NB4 (cell line): ENCODE measurements at regions not wholly inside any gene's neighbourhood (a gene's known extent, or its start where the extent isn't known, plus 50 kb on each side); places are given as distances from the start of the nearest gene placed in this dataset.

Experiments
- POLR2A ChIP-seq: IDR thresholded peaks from 2 replicates; pipeline ENCODE4 v1.6.1; 2011; ENCODE audit warnings: mild to moderate bottlenecking; ENCODE audit not compliant: insufficient read length; ENCODE audit errors: extremely low read depth
- TF ChIP-seq, protein P1 (sequence below): IDR thresholded peaks from one replicate; pipeline ENCODE4 v1.5.1; 2012; ENCODE audit warnings: low read depth, low read length
- TF ChIP-seq, protein P2 (sequence below): IDR thresholded peaks from 2 replicates; pipeline ENCODE4 v1.6.1; 2011; ENCODE audit warnings: low read depth, low read length

DNA sequence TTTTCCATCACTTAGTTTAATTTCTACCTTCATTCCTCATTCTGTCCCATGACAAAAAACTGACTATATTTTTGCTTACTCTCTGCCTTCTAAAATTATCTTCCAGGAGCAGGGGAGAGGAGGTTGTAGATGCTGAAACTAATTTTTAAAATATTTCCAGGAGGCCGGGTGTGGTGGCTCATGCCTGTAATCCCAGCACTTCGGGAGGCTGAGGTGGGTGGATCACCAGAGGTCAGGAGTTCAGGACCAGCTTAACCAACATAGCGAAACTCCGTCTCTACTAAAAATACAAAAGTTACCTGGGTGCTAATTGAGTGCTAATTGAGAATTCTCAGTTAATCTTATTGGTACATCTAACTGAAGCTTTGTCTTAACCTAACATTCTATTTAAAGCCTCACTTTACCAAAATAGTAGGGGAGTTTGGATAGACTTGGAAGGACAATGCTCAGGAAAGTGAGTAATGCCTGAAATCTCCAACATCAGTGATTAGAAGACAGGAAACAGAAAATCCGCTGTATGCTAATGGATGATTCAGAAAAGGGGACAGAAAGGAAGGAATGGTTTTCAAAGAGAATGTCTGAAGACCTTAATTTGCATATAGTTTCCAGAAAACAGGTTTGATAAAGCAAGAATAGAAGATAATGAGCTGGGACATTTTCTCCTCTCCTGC, 336.1 kb downstream of the GBE1 start:
- TF ChIP-seq, protein P1, sequence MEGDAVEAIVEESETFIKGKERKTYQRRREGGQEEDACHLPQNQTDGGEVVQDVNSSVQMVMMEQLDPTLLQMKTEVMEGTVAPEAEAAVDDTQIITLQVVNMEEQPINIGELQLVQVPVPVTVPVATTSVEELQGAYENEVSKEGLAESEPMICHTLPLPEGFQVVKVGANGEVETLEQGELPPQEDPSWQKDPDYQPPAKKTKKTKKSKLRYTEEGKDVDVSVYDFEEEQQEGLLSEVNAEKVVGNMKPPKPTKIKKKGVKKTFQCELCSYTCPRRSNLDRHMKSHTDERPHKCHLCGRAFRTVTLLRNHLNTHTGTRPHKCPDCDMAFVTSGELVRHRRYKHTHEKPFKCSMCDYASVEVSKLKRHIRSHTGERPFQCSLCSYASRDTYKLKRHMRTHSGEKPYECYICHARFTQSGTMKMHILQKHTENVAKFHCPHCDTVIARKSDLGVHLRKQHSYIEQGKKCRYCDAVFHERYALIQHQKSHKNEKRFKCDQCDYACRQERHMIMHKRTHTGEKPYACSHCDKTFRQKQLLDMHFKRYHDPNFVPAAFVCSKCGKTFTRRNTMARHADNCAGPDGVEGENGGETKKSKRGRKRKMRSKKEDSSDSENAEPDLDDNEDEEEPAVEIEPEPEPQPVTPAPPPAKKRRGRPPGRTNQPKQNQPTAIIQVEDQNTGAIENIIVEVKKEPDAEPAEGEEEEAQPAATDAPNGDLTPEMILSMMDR = no peak
- TF ChIP-seq, protein P2, sequence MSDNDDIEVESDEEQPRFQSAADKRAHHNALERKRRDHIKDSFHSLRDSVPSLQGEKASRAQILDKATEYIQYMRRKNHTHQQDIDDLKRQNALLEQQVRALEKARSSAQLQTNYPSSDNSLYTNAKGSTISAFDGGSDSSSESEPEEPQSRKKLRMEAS = no peak
- no peak for TF ChIP-seq POLR2A
